K562 (cell line): ENCODE measurements at regions not wholly inside any gene's neighbourhood (a gene's known extent, or its start where the extent isn't known, plus 50 kb on each side); places are given as distances from the start of the nearest gene placed in this dataset.

Experiments used
- ATAC-seq: fragments of 200-7000 bp; cut with Tn5 transposase; 3 replicates; pipeline ENCODE4 v1.9.1; 2020; ENCODE audit warnings: moderate library complexity
- BruUV-seq: library from RNA; stranded (reverse); fragments of 400-500 nt; replicated peaks from 2 replicates; lab custom pipeline; 2021; lab: Mats Ljungman, UMichigan
- CTCF ChIA-PET: fragments of 300-600 bp; formaldehyde crosslinking; extraction: SDS; loops from one replicate; lab custom pipeline; 2021; ENCODE audit warnings: low intra/inter-chr PET ratio; lab: Yijun Ruan, JAX
- POLR2A ChIA-PET: fragments of 300-600, 350-650 bp; sonication (Branson Sonifier 250); formaldehyde crosslinking; extraction: SDS; loops from one replicate; lab custom pipeline; 2021; ENCODE audit warnings: antibody characterized with exemption, inconsistent platforms; lab: Yijun Ruan, JAX
- DNase-seq, 4 experiments: peaks; one replicate each; pipeline versions ENCODE4 v3.0.0 to v3.0.0-alpha.2; 2011 to 2018; ENCODE audit warnings: low spot score in 3 of 4, mixed read lengths in 3 of 4; ENCODE audit errors: extremely low read depth in 1 of 4
- FAIRE-seq: peaks from 2 replicates; lab custom pipeline; 2011; peaks lifted over from hg19 to GRCh38; lab: Jason Lieb, UNC
- H2AFZ ChIP-seq: 2 replicates; pipeline ENCODE4 v1.6.0; 2011; ENCODE audit warnings: low read depth, low read length, control low read depth, inconsistent platforms
- H3K27ac ChIP-seq: fragments of 200-600 bp; 3 replicates; pipeline ENCODE4 v1.8.0; 2011; ENCODE audit warnings: low read depth, mild to moderate bottlenecking, control low read depth, inconsistent platforms, low read length, moderate library complexity, mixed read lengths; ENCODE audit errors: extremely low read depth
- H3K27me3 ChIP-seq, 2 experiments: fragments of 300-600 bp in 1 of 2; 2 replicates in 1 of 2; 3 replicates in 1 of 2; pipeline versions ENCODE4 v1.6.0 to v1.8.0; 2011; ENCODE audit warnings: inconsistent platforms in 2 of 2, low read length in 2 of 2, mild to moderate bottlenecking in 1 of 2, mixed read lengths in 1 of 2, moderate library complexity in 1 of 2; ENCODE audit not compliant: control insufficient read depth in 2 of 2, insufficient read depth in 2 of 2
- H3K36me3 ChIP-seq: fragments of 300-600 bp; 3 replicates; pipeline ENCODE4 v1.8.0; 2011; ENCODE audit warnings: mild to moderate bottlenecking, low read length, inconsistent platforms; ENCODE audit not compliant: control insufficient read depth, insufficient read depth
- H3K4me1 ChIP-seq, 2 experiments: fragments of 200-600 bp in 1 of 2; replicated peaks in 1 of 2; 2 replicates in 1 of 2; 3 replicates in 1 of 2; pipeline versions ENCODE4 v1.5.1 to v1.8.0; 2011; ENCODE audit warnings: inconsistent platforms in 2 of 2, low read length in 2 of 2, mild to moderate bottlenecking in 1 of 2, mixed read lengths in 1 of 2, moderate library complexity in 1 of 2; ENCODE audit not compliant: control insufficient read depth in 2 of 2, insufficient read depth in 2 of 2
- H3K4me2 ChIP-seq: 2 replicates; pipeline ENCODE4 v1.6.1; 2011; ENCODE audit warnings: low read length, control low read depth, inconsistent platforms, mixed read lengths; ENCODE audit not compliant: insufficient read depth
- H3K4me3 ChIP-seq: fragments of 200-600 bp; sonication (generic), shearing (Covaris generic); 2 replicates; pipeline ENCODE4 v1.5.1; 2016; ENCODE audit warnings: control low read depth, inconsistent platforms
- H3K79me2 ChIP-seq: fragments of 200-600 bp; 3 replicates; pipeline ENCODE4 v1.8.0; 2011; ENCODE audit warnings: low read length, inconsistent platforms; ENCODE audit not compliant: control insufficient read depth, insufficient read depth
- H3K9ac ChIP-seq, 2 experiments: 2 replicates each; pipeline versions ENCODE4 v1.6.0 to v1.6.1; 2011; ENCODE audit warnings: low read depth in 2 of 2, low read length in 2 of 2, control low read depth in 1 of 2, inconsistent platforms in 1 of 2, mild to moderate bottlenecking in 1 of 2, mixed read lengths in 1 of 2; ENCODE audit not compliant: insufficient read depth in 1 of 2
- H3K9me1 ChIP-seq: one replicate; pipeline ENCODE4 v1.6.0; 2011; ENCODE audit warnings: inconsistent platforms, mild to moderate bottlenecking, low read length, moderate library complexity; ENCODE audit not compliant: control insufficient read depth, insufficient read depth
- H3K9me3 ChIP-seq: replicated peaks from 2 replicates; pipeline ENCODE4 v1.5.1; 2011; ENCODE audit warnings: low read depth, low read length, inconsistent platforms; ENCODE audit not compliant: control insufficient read depth, insufficient read depth
- H4K20me1 ChIP-seq: replicated peaks from 2 replicates; pipeline ENCODE4 v1.6.1; 2011; ENCODE audit warnings: low read length, inconsistent platforms, mixed read lengths; ENCODE audit not compliant: control insufficient read depth, insufficient read depth
- ARID4B ChIP-seq: sonication (generic); formaldehyde crosslinking; IDR thresholded peaks from 2 replicates; pipeline ENCODE4 v1.8.0; 2022; ENCODE audit warnings: mild to moderate bottlenecking, missing genetic modification reagents
- CAMTA2 ChIP-seq: fragments of 250-450 bp; sonication (Bioruptor Pico); conservative IDR thresholded peaks from 2 replicates; pipeline ENCODE4 v1.5.1; 2022
- DIDO1 ChIP-seq: fragments of 450-650 bp; IDR thresholded peaks from 2 replicates; pipeline ENCODE4 v1.6.1; 2016; ENCODE audit warnings: low read depth, missing biosample characterization, missing genetic modification characterization
- MGA ChIP-seq: fragments of 450-650 bp; IDR thresholded peaks from 2 replicates; pipeline ENCODE4 v1.6.1; 2016; ENCODE audit warnings: mild to moderate bottlenecking, moderate library complexity
- SIN3A ChIP-seq, 2 experiments: fragments of 150-350 bp in 1 of 2; IDR thresholded peaks; 2 replicates each; pipeline ENCODE4 v1.6.1; 2011 to 2016; ENCODE audit warnings: borderline replicate concordance in 2 of 2, low read depth in 2 of 2, low read length in 2 of 2, mild to moderate bottlenecking in 2 of 2, moderate library complexity in 2 of 2; ENCODE audit not compliant: control insufficient read depth in 1 of 2
- SMARCA5 ChIP-seq: fragments of 450-650 bp; IDR thresholded peaks from 2 replicates; pipeline ENCODE4 v1.6.1; 2016
- WGBS: fragments of 100-300 bp; shearing (Covaris generic); methylation state at CpG from one replicate; pipeline ENCODE4 v1.1.6; 2016; ENCODE audit warnings: low coverage, mixed read lengths; ENCODE audit not compliant: insufficient coverage; ENCODE audit errors: missing lambda C conversion rate; 5-methylcytosine and 5-hydroxymethylcytosine counted together
- in situ Hi-C: fragments of 300-500 bp; cut with MboI; formaldehyde crosslinking; loops from 4 replicates; pipeline ENCODE4 v1.15.0; 2018; ENCODE audit warnings: inconsistent platforms, mixed read lengths
- intact Hi-C: fragments of 100-400 bp; cut with micrococcal nuclease; formaldehyde crosslinking; loops from 2 replicates; pipeline ENCODE4 v1.14.2; 2022

GRCh38 chr11:11782532-11783110 lies 59.2 kb upstream of the USP47 start:
- Histone ChIP-seq H3K36me3 (no peaks in the 10 kb centered on the region), H3K4me1 (no peaks in the 10 kb centered on the region), H3K9me3 (no peaks in the 10 kb centered on the region), H3K4me3 (no peak overlapping the region), H3K27ac (no peak overlapping the region), H4K20me1 (peaks cover 2% of the 10 kb centered on the region; the same call in 1 of the 2 replicates), H3K79me2 (no peaks in the 10 kb centered on the region), H2AFZ (no peak overlapping the region), H3K9me1 (no peaks in the 10 kb centered on the region), H3K27me3 (peaks cover 3 to 14% of the 10 kb centered on the region in 2 experiments; a peak in 3 of 5 replicates), H3K4me2 (no peak overlapping the region), H3K9ac (no peak overlapping the region)
- ATAC-seq = no peak
- 3% methylated on average over 3 of the region's 3 CpGs for WGBS
- in situ Hi-C loops = loop anchor here (10.0 kb wide), 1 partner anchor 998 kb away; no protein-coding TSS in a partner anchor
- no peak for DNase-seq
- intact Hi-C loops = loop anchor here (10.0 kb wide), 1 partner anchor 988 kb away; no protein-coding TSS in a partner anchor
- POLR2A ChIA-PET = interaction anchor here (0.9 kb wide), 1 partner anchor 12 kb away, joined by 3 read pairs; no protein-coding TSS in a partner anchor
- BruUV-seq = no TSS peak
- no peak for FAIRE-seq
- CTCF ChIA-PET = no interaction called here
- TF ChIP-seq DIDO1 (tag) (no peak), CAMTA2 (CRISPR knock-in tag) (no peak), SIN3A (IDR thresholded peaks at IDR 0.05; ENCODE audit: borderline replicate concordance in 2 of 2, control insufficient read depth in 1 of 2, low read depth in 2 of 2, low read length in 2 of 2) (no peak), ARID4B (CRISPR knock-in tag) (no peak), MGA (no peak), SMARCA5 (no peak)
